GM04503 (cell line): ENCODE measurements at regions not wholly inside any gene's neighbourhood (a gene's known extent, or its start where the extent isn't known, plus 50 kb on each side); places are given as distances from the start of the nearest gene placed in this dataset.

ENCODE experiments used
- DNase-seq: peaks from one replicate; pipeline ENCODE4 v3.0.0-alpha.2; 2012; ENCODE audit warnings: low read depth

- DNase-seq: peak; percentile 19
Observed at GRCh38 chr4:12852338-12853307, 631.5 kb downstream of the RAB28 start.

DNA sequence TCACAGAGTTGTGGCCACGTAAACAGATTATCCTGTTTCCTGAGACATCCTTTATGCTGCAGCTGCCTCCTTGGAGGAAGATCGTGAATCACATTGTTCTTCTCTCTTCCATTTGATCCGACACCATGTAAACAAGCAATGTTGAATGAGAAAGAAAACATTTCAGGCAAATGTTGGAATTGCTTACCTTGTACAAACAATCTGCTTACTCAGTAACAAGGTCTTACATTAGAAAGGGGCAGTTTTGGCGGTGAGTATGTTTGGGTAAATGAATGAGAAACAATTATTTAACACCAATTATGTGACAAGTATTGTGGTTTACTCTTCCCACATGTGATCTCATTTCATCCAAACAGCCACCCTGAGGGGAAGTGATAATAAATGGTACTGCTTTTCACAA is 637.8 kb downstream of the RAB28 start:
- DNase-seq: no peak

GRCh38 chr4:12844141-12844540 is 640.0 kb downstream of the RAB28 start:
- no peak for DNase-seq

GRCh38 chr4:12827966-12828365 is 656.2 kb downstream of the RAB28 start:
- DNase-seq: no peak

- DNase-seq: no peak
Observed at GRCh38 chr4:12791536-12791935, 692.6 kb downstream of the RAB28 start.

GRCh38 chr4:12787261-12787660 is 696.9 kb downstream of the RAB28 start:
- no peak for DNase-seq

DNA sequence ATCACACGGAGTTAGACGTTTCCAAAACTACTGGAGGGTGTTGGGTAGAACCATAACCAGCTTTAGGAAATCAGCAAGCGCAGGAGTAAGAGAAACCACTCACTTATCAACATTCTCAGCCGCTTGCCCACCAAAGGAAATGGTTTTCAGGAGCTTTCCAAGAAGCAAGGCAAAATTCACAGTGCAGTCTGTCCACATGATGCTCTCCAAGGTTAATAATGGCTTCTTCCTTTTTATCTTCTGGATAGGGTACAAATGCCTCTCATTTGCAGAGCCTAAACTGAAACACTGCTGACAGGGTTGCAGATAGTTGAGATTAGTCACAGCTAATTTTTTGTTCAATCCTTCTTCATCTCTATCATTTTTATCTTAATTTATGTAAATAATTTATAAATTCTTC is 705.4 kb downstream of the RAB28 start:
- DNase-seq: no peak

GRCh38 chr4:12778191-12778590 is 705.9 kb downstream of the RAB28 start:
- DNase-seq: no peak

GRCh38 chr4:12770351-12770750 is 713.8 kb downstream of the RAB28 start:
- DNase-seq: no peak

GRCh38 chr4:12761694-12762093 is 722.4 kb downstream of the RAB28 start:
- DNase-seq: no peak

- DNase-seq: no peak
Observed at GRCh38 chr4:12747154-12747553, 737.0 kb downstream of the RAB28 start.

DNA sequence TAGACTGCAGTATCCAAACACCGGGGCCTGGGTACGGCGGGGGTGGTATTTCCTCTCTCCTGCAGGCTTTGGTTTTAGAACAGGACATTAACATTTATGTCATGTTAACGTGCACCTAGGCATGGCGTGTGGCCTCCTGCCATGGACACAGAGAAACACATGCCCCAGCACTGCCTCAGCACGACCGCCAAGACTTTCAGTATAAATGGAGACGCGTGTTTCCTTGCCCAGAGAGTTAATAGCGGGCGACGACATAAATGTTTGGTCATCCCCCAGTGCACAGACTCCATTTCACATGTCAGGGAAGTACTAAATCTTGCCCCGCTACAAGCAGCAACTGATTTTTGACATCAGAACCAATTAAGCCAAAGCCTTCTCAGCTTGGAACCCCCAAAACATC is 737.9 kb downstream of the RAB28 start:
- DNase-seq: no peak

DNA sequence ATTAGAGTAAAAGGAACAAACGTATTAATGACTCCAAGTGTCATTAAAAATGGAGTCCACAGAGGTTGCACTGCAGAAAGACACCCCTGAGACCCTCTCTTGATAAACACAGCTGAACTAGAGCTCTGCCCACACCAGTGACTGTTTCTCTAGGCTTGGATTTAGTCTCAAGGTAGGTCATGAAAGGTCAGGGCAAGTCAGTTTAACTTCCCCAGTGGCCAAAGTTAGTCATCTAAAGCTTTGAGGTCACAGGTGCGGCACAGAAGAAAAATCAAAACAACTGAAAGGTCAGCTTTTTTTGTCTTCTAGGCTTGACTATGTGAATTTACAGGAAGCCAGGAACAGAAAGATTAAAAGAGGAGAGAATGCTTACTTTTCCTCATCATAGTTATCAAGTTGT is 749.6 kb downstream of the RAB28 start:
- no peak for DNase-seq

DNA sequence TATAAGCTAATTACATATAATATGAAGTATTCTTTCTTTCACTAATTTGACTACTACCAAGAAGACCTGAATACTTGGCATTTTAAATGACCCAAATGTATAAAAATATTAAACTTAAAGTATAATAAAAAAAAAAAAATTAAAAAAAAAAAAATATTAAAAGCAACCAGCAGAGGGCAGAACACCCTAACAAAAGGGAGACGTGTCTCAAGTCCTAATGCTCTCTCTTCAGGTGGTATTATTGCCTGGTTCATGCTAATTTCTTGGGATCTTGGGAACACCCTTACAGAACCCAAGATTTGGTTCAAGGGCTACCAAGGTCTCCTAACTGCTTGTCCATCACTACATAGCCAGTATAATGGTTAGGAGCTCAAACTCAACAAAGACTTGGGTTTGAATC is 754.8 kb downstream of the RAB28 start:
- no peak for DNase-seq

DNA sequence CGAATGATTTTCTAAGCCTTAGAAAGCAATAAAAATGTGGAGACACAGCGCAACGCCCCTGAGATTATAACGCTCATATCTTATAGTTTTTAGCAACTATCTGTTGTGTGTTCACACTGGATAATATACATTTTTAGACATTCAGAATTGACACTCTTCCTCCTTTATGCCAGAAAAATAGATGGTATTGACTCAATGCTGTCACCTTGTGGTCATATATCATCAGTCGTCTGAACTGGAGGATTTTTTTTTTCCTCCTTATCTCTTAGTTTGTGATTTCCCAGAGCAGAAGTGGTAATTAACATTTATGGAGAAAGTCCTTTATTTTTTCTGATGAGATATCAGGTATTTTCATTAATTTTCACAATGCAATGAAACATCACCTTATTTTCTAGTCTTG is 759.6 kb downstream of the RAB28 start:
- no peak for DNase-seq

GRCh38 chr4:12723849-12724447 is 760.2 kb downstream of the RAB28 start:
- DNase-seq: no peak

DNA sequence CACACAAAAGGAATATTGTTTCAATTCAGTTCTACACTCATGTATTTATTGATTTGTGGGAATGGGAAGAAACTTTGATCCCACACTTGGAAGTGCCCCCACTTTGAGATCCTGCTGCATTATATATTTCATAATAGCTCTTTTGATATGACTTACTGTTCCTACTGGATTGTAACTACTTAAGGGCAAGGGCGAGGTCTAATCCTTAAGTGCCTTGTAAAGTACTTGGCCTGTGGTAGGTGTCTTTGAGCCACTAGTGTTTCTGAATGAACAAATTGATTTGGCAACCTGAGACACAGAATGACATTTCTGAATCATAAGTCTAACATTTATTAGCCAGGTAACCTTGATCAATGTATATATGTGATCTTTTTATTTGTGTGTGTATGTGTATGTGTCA is 767.2 kb downstream of the RAB28 start:
- no peak for DNase-seq

DNA sequence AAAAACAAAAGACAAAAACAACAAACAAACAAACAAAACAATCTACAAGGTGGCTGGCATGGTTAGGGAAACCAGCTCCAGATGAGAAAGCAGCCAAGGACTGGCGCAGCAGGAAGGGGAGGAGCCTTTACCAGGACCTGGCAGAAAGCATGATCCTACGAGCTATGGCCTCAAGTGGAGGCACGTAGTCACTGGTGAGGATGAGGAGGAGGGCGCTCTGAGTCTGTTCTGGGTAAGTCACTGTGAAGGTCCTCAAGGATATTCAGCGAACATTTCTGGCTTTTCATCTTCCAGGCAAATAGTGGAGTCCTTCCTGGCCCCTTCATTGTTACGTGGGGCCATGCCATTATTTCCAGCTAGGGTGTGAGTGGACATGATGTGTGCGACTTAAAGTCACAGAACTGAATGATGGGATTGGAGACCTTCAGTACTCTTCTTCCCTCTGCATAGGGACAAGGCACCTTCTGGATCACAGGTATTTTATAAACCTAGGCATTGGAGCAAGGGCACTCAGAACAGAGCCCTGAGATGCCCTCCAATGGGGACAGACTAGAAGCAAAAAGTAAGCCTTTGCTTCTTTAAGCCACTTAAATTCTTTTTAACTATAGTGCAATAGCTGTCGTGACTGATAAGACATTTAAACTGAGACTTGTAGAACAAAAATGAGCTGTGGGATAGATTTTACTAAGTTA is 771.3 kb downstream of the RAB28 start:
- DNase-seq: no peak

DNA sequence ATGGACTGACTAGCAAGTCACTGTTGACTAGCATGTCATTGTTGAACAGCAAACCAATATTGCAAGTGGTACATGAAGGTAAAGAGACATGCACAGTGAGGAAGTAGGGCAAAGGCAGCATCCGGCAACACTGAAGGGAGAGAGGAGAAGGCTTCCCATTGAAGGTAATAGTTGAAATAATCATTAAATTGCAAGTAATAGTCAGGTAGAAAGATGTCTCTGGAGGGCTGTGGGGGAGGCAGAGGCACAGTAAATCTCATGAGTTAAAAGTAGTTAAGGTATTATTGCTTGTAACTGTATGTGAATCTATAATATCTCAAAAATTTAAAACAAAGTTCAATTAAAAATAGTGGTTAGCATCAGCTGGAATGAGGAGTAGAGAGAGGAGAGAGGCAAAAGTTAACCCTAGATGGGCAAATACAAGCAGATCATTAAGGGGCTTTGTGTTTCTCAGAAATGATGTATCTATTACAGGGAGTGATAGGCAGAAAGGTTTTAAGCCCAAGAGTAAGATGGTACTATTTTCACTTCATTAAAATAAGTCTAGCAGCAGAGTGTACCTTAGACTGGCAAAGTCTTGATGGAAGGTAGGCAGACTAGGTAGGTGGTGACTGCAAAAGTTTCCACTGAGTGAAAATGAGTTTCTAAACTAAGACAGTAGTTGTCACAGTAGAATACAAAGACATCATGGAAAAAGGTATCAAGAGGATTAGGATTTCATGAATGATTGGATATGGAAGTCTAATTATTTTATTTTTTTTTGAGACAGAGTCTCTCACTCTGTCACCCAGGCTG is 776.6 kb downstream of the RAB28 start:
- DNase-seq: no peak

GRCh38 chr4:12703036-12703435 is 781.1 kb downstream of the RAB28 start:
- DNase-seq: no peak

GRCh38 chr4:12701384-12701783 is 782.8 kb downstream of the RAB28 start:
- no peak for DNase-seq

- no peak for DNase-seq
Observed at GRCh38 chr4:12697970-12698369, 786.2 kb downstream of the RAB28 start.
